ENCODE measurements at regions not wholly inside any gene's neighbourhood (a gene's known extent, or its start where the extent isn't known, plus 50 kb on each side); places are given as distances from the start of the nearest gene placed in this dataset.

GRCh38 chr5:108649106-108649505, 98.6 kb upstream of the FER start:
- DNase-seq, result no peak

GRCh38 chr5:108642170-108642906, 105.4 kb upstream of the FER start:
- DNase-seq, result no peak

GRCh38 chr5:108641596-108641995, 106.1 kb upstream of the FER start:
- no peak for DNase-seq

- no peak for DNase-seq
Measured at GRCh38 chr5:108639366-108639765, 108.3 kb upstream of the FER start.

- DNase-seq, result no peak
Measured at GRCh38 chr5:108638021-108638420, 109.7 kb upstream of the FER start.

- DNase-seq, result no peak
Measured at GRCh38 chr5:108637134-108637533, 110.6 kb upstream of the FER start.

GRCh38 chr5:108636135-108636853, 111.4 kb upstream of the FER start:
- no peak for DNase-seq

GRCh38 chr5:108634617-108635288, 112.9 kb upstream of the FER start:
- DNase-seq, result no peak

GRCh38 chr5:108634010-108634616, 113.6 kb upstream of the FER start:
- no peak for DNase-seq

GRCh38 chr5:108629779-108630528, 117.7 kb upstream of the FER start:
- no peak for DNase-seq

GRCh38 chr5:108625654-108626053, 122.0 kb upstream of the FER start:
- no peak for DNase-seq

GRCh38 chr5:108623826-108624225, 123.9 kb upstream of the FER start:
- DNase-seq, result no peak

GRCh38 chr5:108620516-108620915, 127.2 kb upstream of the FER start:
- no peak for DNase-seq

GRCh38 chr5:108619815-108620214, 127.9 kb upstream of the FER start:
- DNase-seq, result no peak

- DNase-seq, result no peak
Measured at GRCh38 chr5:108617467-108618435, 129.9 kb upstream of the FER start.

- no peak for DNase-seq
Measured at GRCh38 chr5:108615216-108615615, 132.5 kb upstream of the FER start.

GRCh38 chr5:108607421-108607820, 140.3 kb upstream of the FER start:
- DNase-seq, result no peak

GRCh38 chr5:108606185-108606584, 141.5 kb upstream of the FER start:
- DNase-seq, result no peak

- DNase-seq, result no peak
Measured at GRCh38 chr5:108602830-108603229, 144.9 kb upstream of the FER start.

- DNase-seq, result no peak
Measured at GRCh38 chr5:108590799-108591198, 156.9 kb upstream of the FER start.

GRCh38 chr5:108588323-108588722, 159.4 kb upstream of the FER start:
- no peak for DNase-seq

GRCh38 chr5:108587821-108588220, 159.9 kb upstream of the FER start:
- DNase-seq, result no peak
